Right atrium auricular region (tissue), 2 donors: ENCODE measurements at regions not wholly inside any gene's neighbourhood (a gene's known extent, or its start where the extent isn't known, plus 50 kb on each side); places are given as distances from the start of the nearest gene placed in this dataset.

Experiments used
- DNase-seq: peaks from one replicate; pipeline ENCODE4 v3.0.0-alpha.2; 2019; ENCODE audit warnings: low spot score
- H3K27ac ChIP-seq, 2 donors: fragments of 200-600 bp; sonication (generic); 1 replicate in 1 of 2; 2 replicates in 1 of 2; pipeline ENCODE4 v1.5.1; 2016 to 2019
- H3K27me3 ChIP-seq, 2 donors: fragments of 200-600 bp; sonication (generic); one replicate each; pipeline versions ENCODE4 v1.5.1 to v1.6.0; 2017 to 2019
- H3K36me3 ChIP-seq: fragments of 200-600 bp; sonication (generic); one replicate; pipeline ENCODE4 v1.5.1; 2016
- H3K4me1 ChIP-seq, 2 donors: fragments of 200-600 bp; sonication (generic); one replicate each; pipeline versions ENCODE4 v1.5.1 to v1.6.0; 2017 to 2019
- H3K4me3 ChIP-seq, 2 donors: fragments of 200-600 bp; sonication (generic); 1 replicate in 1 of 2; 2 replicates in 1 of 2; pipeline ENCODE4 v1.5.1; 2017 to 2019; ENCODE audit warnings: mild to moderate bottlenecking in 1 of 2, moderate library complexity in 1 of 2
- H3K9me3 ChIP-seq, 2 donors: fragments of 200-600 bp; sonication (generic); one replicate each; pipeline ENCODE4 v1.5.1; 2019
- CTCF ChIP-seq, 2 donors: fragments of 200-600 bp; sonication (generic); IDR thresholded peaks; one replicate each; pipeline ENCODE4 v1.5.1; 2019; ENCODE audit warnings: antibody characterized with exemption in 2 of 2

- TF ChIP-seq CTCF (IDR thresholded peaks at IDR 0.05) = no peak
- Histone ChIP-seq H3K27ac (no peak overlapping the region), H3K9me3 (no peaks in the 10 kb centered on the region), H3K36me3 (peaks cover 14% of the 10 kb centered on the region), H3K27me3 (no peaks in the 10 kb centered on the region), H3K4me1 (no peaks in the 10 kb centered on the region), H3K4me3 (no peak overlapping the region)
- DNase-seq = no peak
These were observed 53.0 kb downstream of the ARL6IP4 start for GRCh38 chr12:123033392-123034021.

- Histone ChIP-seq H3K27ac (no peak overlapping the region), H3K27me3 (no peaks in the 10 kb centered on the region), H3K4me1 (no peaks in the 10 kb centered on the region), H3K9me3 (no peaks in the 10 kb centered on the region), H3K36me3 (peaks cover 14% of the 10 kb centered on the region), H3K4me3 (no peak overlapping the region)
- no peak for TF ChIP-seq CTCF (IDR thresholded peaks at IDR 0.05)
- DNase-seq = no peak
These were observed 52.4 kb downstream of the ARL6IP4 start for GRCh38 chr12:123032736-123033391.
